ENCODE measurements at regions not wholly inside any gene's neighbourhood (a gene's known extent, or its start where the extent isn't known, plus 50 kb on each side); places are given as distances from the start of the nearest gene placed in this dataset.

DNA sequence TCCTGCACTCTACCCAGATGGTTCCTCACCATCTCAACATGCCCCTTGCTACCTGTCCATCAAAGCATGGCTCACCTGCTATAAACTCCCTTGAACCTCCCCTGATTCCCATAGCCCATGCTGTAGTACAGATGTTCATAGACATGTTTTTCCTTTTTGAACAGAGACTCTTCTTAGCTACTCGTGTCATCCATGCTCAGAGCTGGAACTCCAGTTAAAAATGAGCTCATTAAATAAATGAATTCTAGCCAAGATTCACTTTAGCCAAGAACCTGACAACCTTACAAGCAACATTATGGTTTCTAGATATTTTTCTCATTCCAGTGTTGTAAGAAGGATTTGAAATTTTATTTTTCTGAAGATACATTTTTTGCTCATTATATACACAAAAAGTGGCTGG, 65.0 kb downstream of the SCG2 start:
- ATAC-seq (no peak), DNase-seq (ENCODE audit: low spot score) (no peak)
- Mint-ChIP-seq H3K9me3 (peaks cover 5% of the 10 kb centered on the region; the same call in 1 of the 2 replicates), H3K36me3 (no peaks in the 10 kb centered on the region), H3K27ac (no peak overlapping the region), H3K27me3 (ENCODE audit: low read depth) (no peaks in the 10 kb centered on the region; the same call in 1 of the 2 replicates), H3K4me3 (no peak overlapping the region), H3K4me1 (peaks cover 19% of the 10 kb centered on the region)
- CTCF ChIA-PET, result no interaction called here
- POLR2A ChIA-PET, result no interaction called here
- TF ChIP-seq SOX15 (CRISPR knock-in tag; IDR thresholded peaks at IDR 0.05), result no peak
- no peak for TF ChIP-seq ZNF219 (CRISPR knock-in tag; IDR thresholded peaks at IDR 0.05; ENCODE audit: borderline replicate concordance)
- TF ChIP-seq, protein P1, sequence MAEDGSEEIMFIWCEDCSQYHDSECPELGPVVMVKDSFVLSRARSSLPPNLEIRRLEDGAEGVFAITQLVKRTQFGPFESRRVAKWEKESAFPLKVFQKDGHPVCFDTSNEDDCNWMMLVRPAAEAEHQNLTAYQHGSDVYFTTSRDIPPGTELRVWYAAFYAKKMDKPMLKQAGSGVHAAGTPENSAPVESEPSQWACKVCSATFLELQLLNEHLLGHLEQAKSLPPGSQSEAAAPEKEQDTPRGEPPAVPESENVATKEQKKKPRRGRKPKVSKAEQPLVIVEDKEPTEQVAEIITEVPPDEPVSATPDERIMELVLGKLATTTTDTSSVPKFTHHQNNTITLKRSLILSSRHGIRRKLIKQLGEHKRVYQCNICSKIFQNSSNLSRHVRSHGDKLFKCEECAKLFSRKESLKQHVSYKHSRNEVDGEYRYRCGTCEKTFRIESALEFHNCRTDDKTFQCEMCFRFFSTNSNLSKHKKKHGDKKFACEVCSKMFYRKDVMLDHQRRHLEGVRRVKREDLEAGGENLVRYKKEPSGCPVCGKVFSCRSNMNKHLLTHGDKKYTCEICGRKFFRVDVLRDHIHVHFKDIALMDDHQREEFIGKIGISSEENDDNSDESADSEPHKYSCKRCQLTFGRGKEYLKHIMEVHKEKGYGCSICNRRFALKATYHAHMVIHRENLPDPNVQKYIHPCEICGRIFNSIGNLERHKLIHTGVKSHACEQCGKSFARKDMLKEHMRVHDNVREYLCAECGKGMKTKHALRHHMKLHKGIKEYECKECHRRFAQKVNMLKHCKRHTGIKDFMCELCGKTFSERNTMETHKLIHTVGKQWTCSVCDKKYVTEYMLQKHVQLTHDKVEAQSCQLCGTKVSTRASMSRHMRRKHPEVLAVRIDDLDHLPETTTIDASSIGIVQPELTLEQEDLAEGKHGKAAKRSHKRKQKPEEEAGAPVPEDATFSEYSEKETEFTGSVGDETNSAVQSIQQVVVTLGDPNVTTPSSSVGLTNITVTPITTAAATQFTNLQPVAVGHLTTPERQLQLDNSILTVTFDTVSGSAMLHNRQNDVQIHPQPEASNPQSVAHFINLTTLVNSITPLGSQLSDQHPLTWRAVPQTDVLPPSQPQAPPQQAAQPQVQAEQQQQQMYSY (CRISPR knock-in tag; IDR thresholded peaks at IDR 0.05), result no peak
- no peak for TF ChIP-seq IRF2 (CRISPR knock-in tag; IDR thresholded peaks at IDR 0.05; ENCODE audit: borderline replicate concordance, low read depth)
- TF ChIP-seq, protein P2, sequence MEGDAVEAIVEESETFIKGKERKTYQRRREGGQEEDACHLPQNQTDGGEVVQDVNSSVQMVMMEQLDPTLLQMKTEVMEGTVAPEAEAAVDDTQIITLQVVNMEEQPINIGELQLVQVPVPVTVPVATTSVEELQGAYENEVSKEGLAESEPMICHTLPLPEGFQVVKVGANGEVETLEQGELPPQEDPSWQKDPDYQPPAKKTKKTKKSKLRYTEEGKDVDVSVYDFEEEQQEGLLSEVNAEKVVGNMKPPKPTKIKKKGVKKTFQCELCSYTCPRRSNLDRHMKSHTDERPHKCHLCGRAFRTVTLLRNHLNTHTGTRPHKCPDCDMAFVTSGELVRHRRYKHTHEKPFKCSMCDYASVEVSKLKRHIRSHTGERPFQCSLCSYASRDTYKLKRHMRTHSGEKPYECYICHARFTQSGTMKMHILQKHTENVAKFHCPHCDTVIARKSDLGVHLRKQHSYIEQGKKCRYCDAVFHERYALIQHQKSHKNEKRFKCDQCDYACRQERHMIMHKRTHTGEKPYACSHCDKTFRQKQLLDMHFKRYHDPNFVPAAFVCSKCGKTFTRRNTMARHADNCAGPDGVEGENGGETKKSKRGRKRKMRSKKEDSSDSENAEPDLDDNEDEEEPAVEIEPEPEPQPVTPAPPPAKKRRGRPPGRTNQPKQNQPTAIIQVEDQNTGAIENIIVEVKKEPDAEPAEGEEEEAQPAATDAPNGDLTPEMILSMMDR (IDR thresholded peaks at IDR 0.05), result no peak
- TF ChIP-seq, protein P3, sequence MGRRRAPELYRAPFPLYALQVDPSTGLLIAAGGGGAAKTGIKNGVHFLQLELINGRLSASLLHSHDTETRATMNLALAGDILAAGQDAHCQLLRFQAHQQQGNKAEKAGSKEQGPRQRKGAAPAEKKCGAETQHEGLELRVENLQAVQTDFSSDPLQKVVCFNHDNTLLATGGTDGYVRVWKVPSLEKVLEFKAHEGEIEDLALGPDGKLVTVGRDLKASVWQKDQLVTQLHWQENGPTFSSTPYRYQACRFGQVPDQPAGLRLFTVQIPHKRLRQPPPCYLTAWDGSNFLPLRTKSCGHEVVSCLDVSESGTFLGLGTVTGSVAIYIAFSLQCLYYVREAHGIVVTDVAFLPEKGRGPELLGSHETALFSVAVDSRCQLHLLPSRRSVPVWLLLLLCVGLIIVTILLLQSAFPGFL (CRISPR knock-in tag; IDR thresholded peaks at IDR 0.05; ENCODE audit: borderline replicate concordance), result no peak
- TF ChIP-seq TCF7 (CRISPR knock-in tag; IDR thresholded peaks at IDR 0.05; ENCODE audit: low read depth), result no peak
- no peak for TF ChIP-seq ZNF232 (CRISPR knock-in tag; IDR thresholded peaks at IDR 0.05)
- TF ChIP-seq ZNF423 (CRISPR knock-in tag; IDR thresholded peaks at IDR 0.05), result no peak

DNA sequence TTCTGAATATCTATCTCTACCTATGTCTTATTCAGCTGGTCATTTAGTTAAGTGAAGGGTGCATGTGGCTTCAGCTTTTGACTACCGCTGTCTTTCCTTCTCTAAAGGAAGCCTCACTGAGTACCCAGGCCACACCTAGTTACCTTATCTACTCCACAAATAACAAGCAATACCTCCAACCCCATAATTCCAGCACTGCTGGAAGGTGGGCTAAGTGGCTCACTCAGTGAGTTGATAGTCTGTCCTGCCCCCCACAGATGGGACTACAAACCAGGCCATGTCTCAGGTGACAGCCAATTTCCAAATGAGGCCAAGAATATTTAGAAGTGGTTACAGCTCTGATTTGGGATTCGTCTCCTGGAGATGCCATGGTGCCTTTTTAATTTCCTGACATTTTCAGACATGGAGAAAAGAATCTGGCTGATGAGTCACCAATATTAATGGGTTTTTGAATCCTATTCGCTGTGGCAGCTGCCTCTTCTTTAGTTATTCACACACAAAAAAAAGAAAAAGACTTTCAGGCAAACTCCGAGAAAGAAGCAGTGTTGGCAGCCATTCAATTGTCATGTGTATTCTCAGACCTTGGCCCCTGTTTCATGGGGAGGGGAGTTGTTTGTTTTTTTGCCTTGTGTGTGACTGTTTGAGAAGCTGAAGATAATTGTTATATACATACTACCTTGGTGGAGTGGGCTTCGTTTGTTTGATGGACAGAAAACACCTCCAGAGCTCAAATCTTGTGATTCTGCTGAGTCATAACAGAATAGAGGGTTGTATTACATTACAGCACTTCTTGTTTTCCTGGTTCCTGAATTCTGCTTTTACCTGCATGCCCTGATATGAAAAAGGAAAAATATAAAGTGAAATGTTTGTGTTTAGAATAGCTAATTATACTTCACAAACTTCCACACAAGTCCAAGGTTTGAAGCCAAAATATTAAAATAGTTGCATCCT, 64.2 kb downstream of the SCG2 start:
- no peaks in the 10 kb centered on the region for H3K36me3 Mint-ChIP-seq
- CTCF ChIA-PET, result no interaction called here
- H3K27me3 Mint-ChIP-seq (ENCODE audit: low read depth), result no peaks in the 10 kb centered on the region; the same call in 1 of the 2 replicates
- no peak overlapping the region for H3K4me3 Mint-ChIP-seq
- H3K9me3 Mint-ChIP-seq, result no peaks in the 10 kb centered on the region
- POLR2A ChIA-PET, result no interaction called here
- TF ChIP-seq ELF4 (CRISPR knock-in tag; IDR thresholded peaks at IDR 0.05; ENCODE audit: low read depth) (no peak), HMGA2 (CRISPR knock-in tag; IDR thresholded peaks at IDR 0.05) (no peak), NFE2L1 (CRISPR knock-in tag; IDR thresholded peaks at IDR 0.05) (peak; percentile 68; the same call in 1 of the 2 replicates)
- ATAC-seq (peak; percentile 44), DNase-seq (ENCODE audit: low spot score) (no peak)
- peaks cover 19% of the 10 kb centered on the region for H3K4me1 Mint-ChIP-seq
- H3K27ac Mint-ChIP-seq, result 0 out of 2 replicates have a peak overlapping the region, but pooled peaks have one; percentile 30

DNA sequence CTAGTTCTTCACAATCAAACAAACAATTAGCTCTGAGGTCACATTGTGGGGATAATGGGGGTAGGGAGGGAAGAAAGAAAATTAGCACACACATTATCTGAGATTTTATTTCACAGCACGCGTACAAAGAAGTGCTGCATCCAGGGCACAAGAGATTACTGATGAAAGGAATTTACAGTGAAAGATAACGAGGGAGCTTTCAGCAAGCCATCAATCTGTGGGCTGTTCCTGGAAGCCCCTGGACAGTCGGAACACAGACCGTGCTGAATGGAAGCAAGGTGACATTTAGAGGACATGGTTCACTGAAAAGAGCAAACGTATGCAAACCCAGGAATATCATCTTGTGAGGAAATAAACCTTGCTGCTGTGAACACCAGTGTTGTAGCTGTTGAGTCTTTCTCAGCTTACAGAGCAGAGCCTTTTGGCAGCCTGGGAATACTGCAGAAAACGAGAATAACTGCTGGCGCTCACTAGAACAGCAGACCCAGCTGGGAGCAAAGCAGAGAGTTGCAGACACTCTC, 63.2 kb downstream of the SCG2 start:
- Mint-ChIP-seq H3K9me3 (no peaks in the 10 kb centered on the region), H3K4me3 (no peak overlapping the region), H3K27me3 (ENCODE audit: low read depth) (no peaks in the 10 kb centered on the region; the same call in 1 of the 2 replicates), H3K27ac (no peak overlapping the region; the same call in 1 of the 2 replicates), H3K36me3 (no peaks in the 10 kb centered on the region), H3K4me1 (peaks cover 19% of the 10 kb centered on the region)
- POLR2A ChIA-PET, result no interaction called here
- CTCF ChIA-PET, result no interaction called here
- DNase-seq (ENCODE audit: low spot score), result no peak
- peak; percentile 31; the same call in 1 of the 2 replicates for ATAC-seq
- TF ChIP-seq, protein P4, sequence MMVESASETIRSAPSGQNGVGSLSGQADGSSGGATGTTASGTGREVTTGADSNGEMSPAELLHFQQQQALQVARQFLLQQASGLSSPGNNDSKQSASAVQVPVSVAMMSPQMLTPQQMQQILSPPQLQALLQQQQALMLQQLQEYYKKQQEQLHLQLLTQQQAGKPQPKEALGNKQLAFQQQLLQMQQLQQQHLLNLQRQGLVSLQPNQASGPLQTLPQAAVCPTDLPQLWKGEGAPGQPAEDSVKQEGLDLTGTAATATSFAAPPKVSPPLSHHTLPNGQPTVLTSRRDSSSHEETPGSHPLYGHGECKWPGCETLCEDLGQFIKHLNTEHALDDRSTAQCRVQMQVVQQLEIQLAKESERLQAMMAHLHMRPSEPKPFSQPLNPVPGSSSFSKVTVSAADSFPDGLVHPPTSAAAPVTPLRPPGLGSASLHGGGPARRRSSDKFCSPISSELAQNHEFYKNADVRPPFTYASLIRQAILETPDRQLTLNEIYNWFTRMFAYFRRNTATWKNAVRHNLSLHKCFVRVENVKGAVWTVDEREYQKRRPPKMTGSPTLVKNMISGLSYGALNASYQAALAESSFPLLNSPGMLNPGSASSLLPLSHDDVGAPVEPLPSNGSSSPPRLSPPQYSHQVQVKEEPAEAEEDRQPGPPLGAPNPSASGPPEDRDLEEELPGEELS (CRISPR knock-in tag; IDR thresholded peaks at IDR 0.05), result no peak
- no peak for TF ChIP-seq ZNF219 (CRISPR knock-in tag; IDR thresholded peaks at IDR 0.05; ENCODE audit: borderline replicate concordance)
- no peak for TF ChIP-seq NR1H2 (CRISPR knock-in tag; IDR thresholded peaks at IDR 0.05)
- no peak for TF ChIP-seq NFE2L1 (CRISPR knock-in tag; IDR thresholded peaks at IDR 0.05)
- TF ChIP-seq KAT7 (CRISPR knock-in tag; IDR thresholded peaks at IDR 0.05; ENCODE audit: borderline replicate concordance), result no peak
- no peak for TF ChIP-seq ESRRA (CRISPR knock-in tag; IDR thresholded peaks at IDR 0.05; ENCODE audit: borderline replicate concordance)
- TF ChIP-seq GRHL2 (CRISPR knock-in tag; IDR thresholded peaks at IDR 0.05; ENCODE audit: insufficient replicate concordance, severe bottlenecking), result no peak
- TF ChIP-seq ZBTB21 (CRISPR knock-in tag; IDR thresholded peaks at IDR 0.05; ENCODE audit: borderline replicate concordance), result no peak
- TF ChIP-seq, protein P5, sequence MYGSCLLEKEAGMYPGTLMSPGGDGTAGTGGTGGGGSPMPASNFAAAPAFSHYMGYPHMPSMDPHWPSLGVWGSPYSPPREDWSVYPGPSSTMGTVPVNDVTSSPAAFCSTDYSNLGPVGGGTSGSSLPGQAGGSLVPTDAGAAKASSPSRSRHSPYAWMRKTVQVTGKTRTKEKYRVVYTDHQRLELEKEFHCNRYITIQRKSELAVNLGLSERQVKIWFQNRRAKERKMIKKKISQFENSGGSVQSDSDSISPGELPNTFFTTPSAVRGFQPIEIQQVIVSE (CRISPR knock-in tag; IDR thresholded peaks at IDR 0.05; ENCODE audit: borderline replicate concordance), result no peak
- TF ChIP-seq TP53 (CRISPR knock-in tag; IDR thresholded peaks at IDR 0.05), result no peak
